Keratinocyte (primary cell): ENCODE measurements at regions not wholly inside any gene's neighbourhood (a gene's known extent, or its start where the extent isn't known, plus 50 kb on each side); places are given as distances from the start of the nearest gene placed in this dataset.

Experiments
- DNase-seq: peaks from one replicate; pipeline ENCODE4 v3.0.0-alpha.2; 2011; ENCODE audit warnings: low read depth, missing footprints, low spot score
- FAIRE-seq: peaks from 2 replicates; lab custom pipeline; 2011; peaks lifted over from hg19 to GRCh38; lab: Jason Lieb, UNC
- H2AFZ ChIP-seq: 2 replicates; pipeline ENCODE4 v1.6.0; 2012; ENCODE audit warnings: low read length, control low read depth, inconsistent platforms; ENCODE audit not compliant: control insufficient read depth
- H3K27ac ChIP-seq: 2 replicates; pipeline ENCODE4 v1.5.1; 2011; ENCODE audit warnings: low read length; ENCODE audit not compliant: control insufficient read depth, insufficient read depth
- H3K27me3 ChIP-seq: 3 replicates; pipeline ENCODE4 v1.6.0; 2011; ENCODE audit warnings: low read length; ENCODE audit not compliant: control insufficient read depth, insufficient read depth; ENCODE audit errors: extremely low read depth
- H3K36me3 ChIP-seq, 2 experiments: 2 replicates in 1 of 2; 3 replicates in 1 of 2; pipeline ENCODE4 v1.5.1; 2011; ENCODE audit warnings: low read length in 2 of 2, mild to moderate bottlenecking in 1 of 2; ENCODE audit not compliant: control insufficient read depth in 2 of 2, insufficient read depth in 2 of 2; ENCODE audit errors: extremely low read depth in 1 of 2
- H3K4me1 ChIP-seq: 3 replicates; pipeline ENCODE4 v1.5.1; 2011; ENCODE audit warnings: low read length; ENCODE audit not compliant: control insufficient read depth, insufficient read depth; ENCODE audit errors: extremely low read depth
- H3K4me2 ChIP-seq: 3 replicates; pipeline ENCODE4 v1.6.0; 2011; ENCODE audit warnings: low read depth, low read length; ENCODE audit not compliant: control insufficient read depth, insufficient read depth; ENCODE audit errors: extremely low read depth
- H3K4me3 ChIP-seq, 3 experiments: fragments of 200-600 bp in 1 of 3; sonication (generic) in 1 of 3; 2 replicates in 2 of 3; 3 replicates in 1 of 3; pipeline ENCODE4 v1.5.1; 2011 to 2016; ENCODE audit warnings: low read length in 3 of 3, mild to moderate bottlenecking in 3 of 3, control low read depth in 2 of 3, inconsistent platforms in 1 of 3, low read depth in 1 of 3, mixed read lengths in 1 of 3, mixed run types in 1 of 3, moderate library complexity in 1 of 3; ENCODE audit not compliant: control insufficient read depth in 2 of 3, insufficient read depth in 2 of 3; ENCODE audit errors: extremely low read depth in 1 of 3
- H3K79me2 ChIP-seq: 2 replicates; pipeline ENCODE4 v1.6.0; 2012; ENCODE audit warnings: low read length; ENCODE audit not compliant: control insufficient read depth, insufficient read depth
- H3K9ac ChIP-seq: 3 replicates; pipeline ENCODE4 v1.6.0; 2011; ENCODE audit warnings: low read length; ENCODE audit not compliant: control insufficient read depth, insufficient read depth; ENCODE audit errors: extremely low read depth
- H3K9me1 ChIP-seq: 3 replicates; pipeline ENCODE4 v1.6.0; 2011; ENCODE audit warnings: low read length; ENCODE audit not compliant: control insufficient read depth, insufficient read depth; ENCODE audit errors: extremely low read depth
- H3K9me3 ChIP-seq: 2 replicates; pipeline ENCODE4 v1.5.1; 2012; ENCODE audit warnings: low read depth, low read length; ENCODE audit not compliant: control insufficient read depth
- H4K20me1 ChIP-seq: 3 replicates; pipeline ENCODE4 v1.6.0; 2011; ENCODE audit warnings: low read length; ENCODE audit not compliant: control insufficient read depth, insufficient read depth; ENCODE audit errors: extremely low read depth
- CTCF ChIP-seq, 3 experiments: IDR thresholded peaks in 1 of 3; conservative IDR thresholded peaks in 1 of 3; optimal IDR thresholded peaks in 1 of 3; 2 replicates in 2 of 3; 3 replicates in 1 of 3; pipeline versions ENCODE3 to v1.5.1; 2011; ENCODE audit warnings: low read length in 3 of 3, mild to moderate bottlenecking in 3 of 3, moderate library complexity in 2 of 3, control low read depth in 1 of 3, inconsistent platforms in 1 of 3; ENCODE audit not compliant: insufficient read depth in 2 of 3; ENCODE audit errors: extremely low read depth in 1 of 3
- EZH2 ChIP-seq: IDR thresholded peaks from one replicate; pipeline ENCODE4 v1.6.1; 2012; ENCODE audit warnings: inconsistent platforms, mild to moderate bottlenecking, low read length, moderate library complexity
- dilution Hi-C: fragments of 300-500 bp; cut with MboI; formaldehyde crosslinking; loops from one replicate; pipeline ENCODE4 v1.7.0; 2020; ENCODE audit warnings: low sequenced_read_pairs; ENCODE audit not compliant: extremely low pct_ligation_motif_present
- small RNA-seq, 3 experiments: library from RNA; depleted of rRNA; stranded (forward); fragments of <200 nt; gene quantifications; one replicate each; pipeline ENCODE3, GENCODE V24; 2012; ENCODE audit warnings: low read depth in 3 of 3, low replicate concordance in 1 of 3; ENCODE audit not compliant: insufficient read length in 3 of 3

GRCh38 chr7:39896840-39897239 lies 53.2 kb upstream of the CDK13 start:
- DNase-seq (no peak), FAIRE-seq (no peak)
- Histone ChIP-seq H3K79me2 (no peaks in the 10 kb centered on the region), H3K9ac (no peak overlapping the region), H3K27me3 (no peaks in the 10 kb centered on the region), H4K20me1 (no peaks in the 10 kb centered on the region), H2AFZ (no peak overlapping the region), H3K4me1 (no peaks in the 10 kb centered on the region), H3K4me2 (no peak overlapping the region), H3K4me3 (no peak overlapping the region), H3K27ac (no peak overlapping the region), H3K9me1 (no peaks in the 10 kb centered on the region), H3K9me3 (no peaks in the 10 kb centered on the region), H3K36me3 (no peaks in the 10 kb centered on the region)
- TF ChIP-seq EZH2 (no peak), CTCF (optimal IDR thresholded peaks at IDR 0.05 in 1 of 3, IDR thresholded peaks at IDR 0.05 in 1 of 3, conservative IDR thresholded peaks at IDR 0.05 in 1 of 3; ENCODE audit: extremely low read depth in 1 of 3, insufficient read depth in 2 of 3, low read length in 3 of 3) (no peak)
- dilution Hi-C loops, result no loop called here

- Histone ChIP-seq H3K9me3 (no peaks in the 10 kb centered on the region), H3K4me3 (no peak overlapping the region), H3K4me1 (no peaks in the 10 kb centered on the region), H3K27ac (no peak overlapping the region), H3K4me2 (no peak overlapping the region), H3K9ac (no peak overlapping the region), H4K20me1 (no peaks in the 10 kb centered on the region), H2AFZ (no peak overlapping the region), H3K9me1 (no peaks in the 10 kb centered on the region), H3K36me3 (no peaks in the 10 kb centered on the region), H3K79me2 (no peaks in the 10 kb centered on the region), H3K27me3 (no peaks in the 10 kb centered on the region)
- DNase-seq, result no peak
- TF ChIP-seq CTCF (optimal IDR thresholded peaks at IDR 0.05 in 1 of 3, IDR thresholded peaks at IDR 0.05 in 1 of 3, conservative IDR thresholded peaks at IDR 0.05 in 1 of 3; ENCODE audit: extremely low read depth in 1 of 3, insufficient read depth in 2 of 3, low read length in 3 of 3) (no peak), EZH2 (no peak)
- dilution Hi-C loops, result no loop called here
- FAIRE-seq, result no peak
These were observed 51.2 kb upstream of the CDK13 start for GRCh38 chr7:39898867-39899266.

Small RNA genes lying in the stretch of these regions (small RNA-seq; reads per million reads assigned to genes)
- gene RN7SL496P (0 reads per million in 3 experiments), gene RNU6-719P (0 reads per million in 3 experiments)
